ENCODE measurements at regions not wholly inside any gene's neighbourhood (a gene's known extent, or its start where the extent isn't known, plus 50 kb on each side); places are given as distances from the start of the nearest gene placed in this dataset.

GRCh38 chr11:35085531-35086165 lies 53.3 kb upstream of the CD44 start:
- Histone ChIP-seq H3K4me3 (ENCODE audit: low read depth, low read length) (no peak overlapping the region), H3K27me3 (ENCODE audit: control insufficient read depth, insufficient read depth, low read length) (no peaks in the 10 kb centered on the region), H3K27ac (ENCODE audit: low read depth, low read length) (no peak overlapping the region), H3K9me3 (ENCODE audit: control insufficient read depth, insufficient read depth, low read length) (no peaks in the 10 kb centered on the region)
- no peak for TF ChIP-seq CTCF (IDR thresholded peaks at IDR 0.05; ENCODE audit: low read depth, low read length)
- ChIA-PET POLR2A (no interaction called here), CTCF (no interaction called here)
- DNase-seq (ENCODE audit: low read depth, low spot score): no peak

- H3K9me3 ChIP-seq (ENCODE audit: control insufficient read depth, insufficient read depth, low read length): no peaks in the 10 kb centered on the region; the same call in 1 of the 2 replicates
- DNase-seq (ENCODE audit: low read depth, low spot score): no peak
- ChIA-PET POLR2A (interaction anchor here (0.9 to 1.3 kb wide), 3 partner anchors 23 to 79 kb away, joined by 3 to 7 read pairs (median 4); no protein-coding TSS in a partner anchor), CTCF (no interaction called here)
- no peaks in the 10 kb centered on the region for H3K27me3 ChIP-seq (ENCODE audit: control insufficient read depth, insufficient read depth, low read length)
- peak overlapping the region; percentile 22 for H3K27ac ChIP-seq (ENCODE audit: low read depth, low read length)
- no peak for TF ChIP-seq CTCF (IDR thresholded peaks at IDR 0.05; ENCODE audit: low read depth, low read length)
- H3K4me3 ChIP-seq (ENCODE audit: low read depth, low read length): no peak overlapping the region
Measured at GRCh38 chr11:35087648-35088047, 51.3 kb upstream of the CD44 start.

GRCh38 chr11:35088226-35088625 lies 50.7 kb upstream of the CD44 start:
- TF ChIP-seq CTCF (IDR thresholded peaks at IDR 0.05; ENCODE audit: low read depth, low read length): no peak
- no peak for DNase-seq (ENCODE audit: low read depth, low spot score)
- H3K27me3 ChIP-seq (ENCODE audit: control insufficient read depth, insufficient read depth, low read length): no peaks in the 10 kb centered on the region
- H3K4me3 ChIP-seq (ENCODE audit: low read depth, low read length): no peak overlapping the region
- H3K27ac ChIP-seq (ENCODE audit: low read depth, low read length): no peak overlapping the region
- CTCF ChIA-PET: no interaction called here
- POLR2A ChIA-PET: interaction anchor here (1.1 to 1.3 kb wide), 2 partner anchors 29 to 79 kb away, joined by 4 to 7 read pairs; no protein-coding TSS in a partner anchor
- no peaks in the 10 kb centered on the region; the same call in 1 of the 2 replicates for H3K9me3 ChIP-seq (ENCODE audit: control insufficient read depth, insufficient read depth, low read length)

- H3K9me3 ChIP-seq (ENCODE audit: control insufficient read depth, insufficient read depth, low read length): no peaks in the 10 kb centered on the region; the same call in 1 of the 2 replicates
- TF ChIP-seq CTCF (IDR thresholded peaks at IDR 0.05; ENCODE audit: low read depth, low read length): no peak
- no peak overlapping the region for H3K4me3 ChIP-seq (ENCODE audit: low read depth, low read length)
- ChIA-PET CTCF (no interaction called here), POLR2A (no interaction called here)
- H3K27me3 ChIP-seq (ENCODE audit: control insufficient read depth, insufficient read depth, low read length): no peaks in the 10 kb centered on the region
- DNase-seq (ENCODE audit: low read depth, low spot score): no peak
- no peak overlapping the region for H3K27ac ChIP-seq (ENCODE audit: low read depth, low read length)
Measured at GRCh38 chr11:35088676-35089075, 50.3 kb upstream of the CD44 start.

All from AG04450 (cell line).